ENCODE measurements at regions not wholly inside any gene's neighbourhood (a gene's known extent, or its start where the extent isn't known, plus 50 kb on each side); places are given as distances from the start of the nearest gene placed in this dataset.

GRCh38 chr5:18158166-18158565, 523.9 kb downstream of the TAF11L14 start:
- no peaks in the 10 kb centered on the region for H3K27me3 ChIP-seq (ENCODE audit: control insufficient read depth in 1 of 2, insufficient read depth in 2 of 2, low read length in 2 of 2)
- TF ChIP-seq TMF1 (CRISPR knock-in tag; IDR thresholded peaks at IDR 0.05; ENCODE audit: low read depth) (no peak), RFXANK (CRISPR knock-in tag; IDR thresholded peaks at IDR 0.05) (no peak), ZNF33B (CRISPR knock-in tag; IDR thresholded peaks at IDR 0.05) (no peak), MNT (IDR thresholded peaks at IDR 0.05) (no peak), PPARG (CRISPR knock-in tag; conservative IDR thresholded peaks at IDR 0.05) (no peak), HCFC1 (IDR thresholded peaks at IDR 0.05; ENCODE audit: low read depth, low read length) (no peak)
- no peak overlapping the region for H3K27ac ChIP-seq (ENCODE audit: extremely low read length, insufficient read depth, low read length)
- no peaks in the 10 kb centered on the region for H3K36me3 ChIP-seq (replicated peaks in 1 of 2; ENCODE audit: control insufficient read depth in 1 of 2, insufficient read depth in 2 of 2, low read length in 2 of 2)
- peaks cover 81% of the 10 kb centered on the region for H3K9me3 ChIP-seq (ENCODE audit: low read length)
- in situ Hi-C loops (cut with HindIII; ENCODE audit: extremely low pct_ligation_motif_present, low pct_unique_long_range_greater_than_20kb) (no loop called here), intact Hi-C loops (cut with micrococcal nuclease; ENCODE audit: unreplicated experiment) (no loop called here)
- no peak overlapping the region for H3K4me3 ChIP-seq (replicated peaks in 1 of 3; ENCODE audit: insufficient read depth in 1 of 3, low read depth in 2 of 3, low read length in 3 of 3)
- no peak overlapping the region for H2AFZ ChIP-seq (ENCODE audit: low read length)
- BruUV-seq (replicated peaks): no TSS peak
- no peak overlapping the region for H3K9ac ChIP-seq (ENCODE audit: insufficient read depth, low read depth, low read length)
- ATAC-seq (no peak), DNase-seq (ENCODE audit: low spot score) (no peak), FAIRE-seq (no peak)
- CTCF ChIA-PET (ENCODE audit: low intra/inter-chr PET ratio, low total read pairs): no interaction called here
- 3% methylated on average over 2 of the region's 2 CpGs for WGBS (ENCODE audit: low lambda C conversion rate)
- no peaks in the 10 kb centered on the region for H4K20me1 ChIP-seq (ENCODE audit: insufficient read depth, low read length)
- H3K79me2 ChIP-seq (ENCODE audit: insufficient read depth, low read length): no peaks in the 10 kb centered on the region
- no peaks in the 10 kb centered on the region for H3K4me1 ChIP-seq (ENCODE audit: insufficient read depth, low read length)
- H3K4me2 ChIP-seq (ENCODE audit: low read depth, low read length): no peak overlapping the region
- POLR2A ChIA-PET: no interaction called here

- in situ Hi-C loops (cut with HindIII; ENCODE audit: extremely low pct_ligation_motif_present, low pct_unique_long_range_greater_than_20kb): no loop called here
- no peak for FAIRE-seq
- TF ChIP-seq MEF2D (CRISPR knock-in tag; IDR thresholded peaks at IDR 0.05) (no peak), ZKSCAN8 (CRISPR knock-in tag; IDR thresholded peaks at IDR 0.05; ENCODE audit: borderline replicate concordance) (no peak), ZNF775 (CRISPR knock-in tag; IDR thresholded peaks at IDR 0.05; ENCODE audit: borderline replicate concordance) (no peak), TOPORS (CRISPR knock-in tag; IDR thresholded peaks at IDR 0.05) (no peak), BHLHE40 (IDR thresholded peaks at IDR 0.05; ENCODE audit: low read length) (no peak), MAX (IDR thresholded peaks at IDR 0.05) (no peak), NAIF1 (CRISPR knock-in tag; IDR thresholded peaks at IDR 0.05; ENCODE audit: borderline replicate concordance) (no peak), ZNF605 (CRISPR knock-in tag; IDR thresholded peaks at IDR 0.05) (no peak), CREBL2 (CRISPR knock-in tag; IDR thresholded peaks at IDR 0.05; ENCODE audit: borderline replicate concordance) (no peak), NPAS2 (CRISPR knock-in tag; IDR thresholded peaks at IDR 0.05; ENCODE audit: borderline replicate concordance) (no peak), SP140L (CRISPR knock-in tag; IDR thresholded peaks at IDR 0.05; ENCODE audit: borderline replicate concordance) (no peak), ZSCAN25 (CRISPR knock-in tag; IDR thresholded peaks at IDR 0.05) (no peak)
- Histone ChIP-seq H3K36me3 (replicated peaks in 1 of 2; ENCODE audit: control insufficient read depth in 1 of 2, insufficient read depth in 2 of 2, low read length in 2 of 2) (no peaks in the 10 kb centered on the region), H3K4me3 (replicated peaks in 1 of 3; ENCODE audit: insufficient read depth in 1 of 3, low read depth in 2 of 3, low read length in 3 of 3) (no peak overlapping the region), H3K4me1 (ENCODE audit: insufficient read depth, low read length) (no peaks in the 10 kb centered on the region), H3K27me3 (ENCODE audit: control insufficient read depth in 1 of 2, insufficient read depth in 2 of 2, low read length in 2 of 2) (no peaks in the 10 kb centered on the region), H3K9me3 (ENCODE audit: low read length) (peaks cover 88% of the 10 kb centered on the region), H2AFZ (ENCODE audit: low read length) (no peak overlapping the region), H4K20me1 (ENCODE audit: insufficient read depth, low read length) (no peaks in the 10 kb centered on the region), H3K4me2 (ENCODE audit: low read depth, low read length) (no peak overlapping the region), H3K27ac (ENCODE audit: extremely low read length, insufficient read depth, low read length) (no peak overlapping the region), H3K9ac (ENCODE audit: insufficient read depth, low read depth, low read length) (no peak overlapping the region), H3K79me2 (ENCODE audit: insufficient read depth, low read length) (no peaks in the 10 kb centered on the region)
- intact Hi-C loops (cut with micrococcal nuclease; ENCODE audit: unreplicated experiment): no loop called here
- ChIA-PET CTCF (ENCODE audit: low intra/inter-chr PET ratio, low total read pairs) (no interaction called here), POLR2A (no interaction called here)
- no TSS peak for BruUV-seq (replicated peaks)
- ATAC-seq: no peak
- WGBS (ENCODE audit: low lambda C conversion rate): 8% methylated on average over 1 of the region's 1 CpG
- DNase-seq (ENCODE audit: low spot score): no peak
Measured at GRCh38 chr5:18159331-18159730, 525.1 kb downstream of the TAF11L14 start.

Data from HepG2 (cell line).